Mammary epithelial cell (primary cell): ENCODE measurements at regions not wholly inside any gene's neighbourhood (a gene's known extent, or its start where the extent isn't known, plus 50 kb on each side); places are given as distances from the start of the nearest gene placed in this dataset.

Experiments used
- CTCF ChIP-seq, 2 donors: IDR thresholded peaks in 1 of 2; conservative IDR thresholded peaks in 1 of 2; 2 replicates each; pipeline ENCODE4 v1.5.1; 2011 to 2012; ENCODE audit warnings: inconsistent platforms in 2 of 2, low read length in 2 of 2, mild to moderate bottlenecking in 2 of 2, control low read depth in 1 of 2, low read depth in 1 of 2; ENCODE audit not compliant: insufficient read depth in 1 of 2; ENCODE audit errors: extremely low read depth in 1 of 2
- EZH2 ChIP-seq: IDR thresholded peaks from 2 replicates; pipeline ENCODE4 v1.6.1; 2012; ENCODE audit warnings: low read length, inconsistent platforms, borderline replicate concordance

- TF ChIP-seq CTCF (conservative IDR thresholded peaks at IDR 0.05 in 1 of 2, IDR thresholded peaks at IDR 0.05 in 1 of 2; ENCODE audit: extremely low read depth in 1 of 2, insufficient read depth in 1 of 2, low read depth in 1 of 2, low read length in 2 of 2) (no peak), EZH2 (no peak)
Measured at GRCh38 chr9:13705918-13706317, 426.4 kb upstream of the MPDZ start.
